Endodermal cell (in vitro differentiated cells): ENCODE measurements at regions not wholly inside any gene's neighbourhood (a gene's known extent, or its start where the extent isn't known, plus 50 kb on each side); places are given as distances from the start of the nearest gene placed in this dataset.
"Not testable (repeated sequence)": the region's sequence is repeated elsewhere in the genome, so short reads cannot be mapped to it uniquely, and the experiment has no call there.

Experiments used
- DNase-seq: peaks from one replicate; pipeline ENCODE4 v3.0.0-alpha.2; 2017
- H3K27ac ChIP-seq: 2 replicates; pipeline ENCODE4 v1.5.1; 2013; ENCODE audit warnings: mild to moderate bottlenecking, low read depth, low read length, moderate library complexity
- H3K27me3 ChIP-seq: 2 replicates; pipeline ENCODE4 v1.6.1; 2013; ENCODE audit warnings: mild to moderate bottlenecking, low read length, moderate library complexity; ENCODE audit not compliant: insufficient read depth, control insufficient read depth, poor library complexity, severe bottlenecking
- H3K36me3 ChIP-seq: 2 replicates; pipeline ENCODE4 v1.7.0; 2013; ENCODE audit warnings: mild to moderate bottlenecking, low read length, moderate library complexity; ENCODE audit not compliant: control insufficient read depth, insufficient read depth
- H3K4me1 ChIP-seq: one replicate; pipeline ENCODE4 v1.7.0; 2013; ENCODE audit warnings: low read length; ENCODE audit not compliant: control insufficient read depth, insufficient read depth
- H3K4me3 ChIP-seq: 2 replicates; pipeline ENCODE4 v1.5.1; 2013; ENCODE audit warnings: mild to moderate bottlenecking, low read length, moderate library complexity
- H3K9ac ChIP-seq: 2 replicates; pipeline ENCODE4 v1.6.1; 2013; ENCODE audit warnings: mild to moderate bottlenecking, low read length, moderate library complexity; ENCODE audit not compliant: poor library complexity, severe bottlenecking; ENCODE audit errors: extremely low read depth
- H3K9me3 ChIP-seq: 2 replicates; pipeline ENCODE4 v1.6.1; 2013; ENCODE audit warnings: mild to moderate bottlenecking, low read length, moderate library complexity; ENCODE audit not compliant: control insufficient read depth
- H3K27ac Mint-ChIP-seq: 2 replicates; pipeline ENCODE4 v1.8.0; 2020; ENCODE audit warnings: mixed read lengths
- H3K27me3 Mint-ChIP-seq: 2 replicates; pipeline ENCODE4 v1.8.0; 2021; ENCODE audit warnings: mild to moderate bottlenecking, mixed read lengths; ENCODE audit not compliant: insufficient read depth
- H3K36me3 Mint-ChIP-seq: 2 replicates; pipeline ENCODE4 v1.8.0; 2020; ENCODE audit warnings: low read depth, mixed read lengths
- H3K4me1 Mint-ChIP-seq: 2 replicates; pipeline ENCODE4 v1.8.0; 2020; ENCODE audit warnings: mixed read lengths
- H3K4me3 Mint-ChIP-seq: 2 replicates; pipeline ENCODE4 v1.8.0; 2020; ENCODE audit warnings: mild to moderate bottlenecking, moderate library complexity, mixed read lengths
- H3K9me3 Mint-ChIP-seq: 2 replicates; pipeline ENCODE4 v1.8.0; 2020; ENCODE audit warnings: mild to moderate bottlenecking, mixed read lengths
- CTCF ChIP-seq: fragments of 200-600 bp; sonication (generic); conservative IDR thresholded peaks from 2 replicates; pipeline ENCODE4 v1.5.0; 2021; ENCODE audit warnings: antibody characterized with exemption, mild to moderate bottlenecking
- WGBS, 2 experiments: methylation state at CpG; one replicate each; pipeline versions ENCODE4 v1.1.5 to v1.1.7; 2013; ENCODE audit warnings: missing lambda C conversion rate in 2 of 2, mixed read lengths in 1 of 2; ENCODE audit not compliant: insufficient coverage in 1 of 2, insufficient read length in 1 of 2; 5-methylcytosine and 5-hydroxymethylcytosine counted together

DNA sequence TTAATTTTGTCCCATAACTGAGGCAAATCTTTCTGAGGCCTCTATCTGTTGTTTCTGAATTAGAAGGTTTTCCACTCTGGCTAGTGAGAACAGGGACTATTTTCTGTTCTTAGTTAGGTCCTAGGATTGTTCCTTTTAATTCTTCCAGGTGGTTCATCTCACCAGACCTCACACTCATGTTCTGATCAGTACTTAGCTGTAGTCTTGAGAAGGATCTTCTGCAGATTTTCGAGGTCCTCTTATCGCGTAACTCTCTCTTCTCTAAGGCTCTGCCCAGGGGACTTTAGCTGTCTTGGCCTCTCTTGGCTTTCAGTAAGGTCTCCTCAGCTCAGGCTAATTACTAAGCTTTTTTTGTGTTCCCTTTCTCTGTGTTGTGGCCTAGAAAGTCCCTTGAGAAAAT, 201.1 kb downstream of the ETNK1 start:
- peaks cover 61% of the 10 kb centered on the region for H3K36me3 Mint-ChIP-seq
- H3K27ac ChIP-seq = no peak overlapping the region
- no peak overlapping the region for H3K4me3 Mint-ChIP-seq
- DNase-seq = no peak
- H3K9me3 ChIP-seq = peaks cover 50% of the 10 kb centered on the region
- no peak overlapping the region for H3K9ac ChIP-seq
- H3K4me3 ChIP-seq = no peak overlapping the region
- H3K4me1 ChIP-seq = no peaks in the 10 kb centered on the region
- H3K9me3 Mint-ChIP-seq = peaks cover 36% of the 10 kb centered on the region
- peak overlapping the region; percentile 40 for H3K27ac Mint-ChIP-seq
- peaks cover 7% of the 10 kb centered on the region for H3K4me1 Mint-ChIP-seq
- H3K27me3 ChIP-seq = no peaks in the 10 kb centered on the region
- no peaks in the 10 kb centered on the region for H3K27me3 Mint-ChIP-seq
- 93 to 97% methylated on average over 3 of the region's 3 CpGs for WGBS, 2 experiments
- H3K36me3 ChIP-seq = peaks cover 63% of the 10 kb centered on the region
- no peak for TF ChIP-seq CTCF

GRCh38 chr12:22826446-22826981, 201.5 kb downstream of the ETNK1 start:
- H3K27me3 ChIP-seq, H3K4me3 Mint-ChIP-seq, DNase-seq, H3K9ac ChIP-seq, H3K27me3 Mint-ChIP-seq, H3K4me1 ChIP-seq, H3K4me1 Mint-ChIP-seq, H3K27ac ChIP-seq: not testable (repeated sequence)
- H3K4me3 ChIP-seq = peak overlapping the region; percentile 24
- H3K36me3 Mint-ChIP-seq = peaks cover 66% of the 10 kb centered on the region
- peak overlapping the region; percentile 40 for H3K27ac Mint-ChIP-seq
- peaks cover 68% of the 10 kb centered on the region for H3K36me3 ChIP-seq
- 88 to 97% methylated on average over 5 to 9 of the region's 9 CpGs for WGBS, 2 experiments
- peaks cover 53% of the 10 kb centered on the region for H3K9me3 ChIP-seq
- peaks cover 36% of the 10 kb centered on the region for H3K9me3 Mint-ChIP-seq

GRCh38 chr12:22828066-22828465, 203.1 kb downstream of the ETNK1 start:
- Histone ChIP-seq H3K27ac (no peak overlapping the region), H3K27me3 (no peaks in the 10 kb centered on the region), H3K36me3 (peaks cover 71% of the 10 kb centered on the region), H3K4me3 (no peak overlapping the region), H3K4me1 (no peaks in the 10 kb centered on the region), H3K9ac (no peak overlapping the region), H3K9me3 (peaks cover 59% of the 10 kb centered on the region)
- no peaks in the 10 kb centered on the region for H3K27me3 Mint-ChIP-seq
- H3K36me3 Mint-ChIP-seq = peaks cover 71% of the 10 kb centered on the region
- no peak for DNase-seq
- peaks cover 4% of the 10 kb centered on the region for H3K4me1 Mint-ChIP-seq
- H3K9me3 Mint-ChIP-seq = peaks cover 42% of the 10 kb centered on the region
- no peak overlapping the region for H3K27ac Mint-ChIP-seq
- 100% methylated on average over 2 of the region's 3 CpGs; no CpG with 5 or more reads in 1 of the 2 experiments for WGBS, 2 experiments
- no peak overlapping the region for H3K4me3 Mint-ChIP-seq
- TF ChIP-seq CTCF = no peak

DNA sequence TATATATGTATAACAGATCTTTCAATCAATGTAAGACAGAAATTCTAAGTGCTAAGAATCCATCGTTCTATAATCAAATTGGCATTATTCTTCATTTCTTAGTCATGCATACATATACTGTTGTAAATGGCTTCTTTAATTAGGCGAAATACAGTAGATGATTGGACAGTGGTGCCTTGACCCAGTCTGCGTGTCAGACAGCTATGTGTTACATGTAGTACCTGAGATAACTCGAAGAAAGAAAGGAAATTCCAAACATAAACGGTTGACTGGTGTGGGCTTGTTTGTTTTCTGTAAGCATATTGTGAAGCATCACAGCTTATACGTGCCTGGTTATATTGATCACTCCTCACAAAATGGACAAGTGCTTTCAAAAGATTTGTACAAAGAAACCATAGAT, 210.5 kb downstream of the ETNK1 start:
- Histone ChIP-seq H3K4me3 (no peak overlapping the region), H3K27me3 (no peaks in the 10 kb centered on the region), H3K27ac (no peak overlapping the region), H3K9me3 (peaks cover 33% of the 10 kb centered on the region), H3K4me1 (peaks cover 8% of the 10 kb centered on the region), H3K9ac (no peak overlapping the region), H3K36me3 (peaks cover 48% of the 10 kb centered on the region)
- Mint-ChIP-seq H3K9me3 (peaks cover 18% of the 10 kb centered on the region), H3K36me3 (peaks cover 52% of the 10 kb centered on the region), H3K4me1 (peaks cover 10% of the 10 kb centered on the region), H3K27ac (no peak overlapping the region), H3K4me3 (no peak overlapping the region), H3K27me3 (no peaks in the 10 kb centered on the region)
- no peak for DNase-seq
- 96 to 100% methylated on average over 1 to 6 of the region's 6 CpGs for WGBS, 2 experiments
- no peak for TF ChIP-seq CTCF
